A673 (cell line): ENCODE measurements at regions not wholly inside any gene's neighbourhood (a gene's known extent, or its start where the extent isn't known, plus 50 kb on each side); places are given as distances from the start of the nearest gene placed in this dataset.
A peak's percentile ranks its signal among the peaks of the same experiment; 100 is the strongest.

Source experiments
- BruUV-seq: library from RNA; stranded (reverse); fragments of 400-500 nt; replicated peaks from 2 replicates; lab custom pipeline; 2021; lab: Mats Ljungman, UMichigan
- CTCF ChIA-PET: fragments of 300-600 bp; sonication (Branson Sonifier 250); formaldehyde crosslinking; loops from one replicate; lab custom pipeline; 2022; ENCODE audit warnings: antibody characterized with exemption; lab: Charles Lee
- POLR2A ChIA-PET: fragments of 300-600 bp; sonication (Branson Sonifier 250); formaldehyde crosslinking; loops from one replicate; lab custom pipeline; 2022; ENCODE audit warnings: antibody characterized with exemption; ENCODE audit not compliant: low non-redundant PET; lab: Charles Lee
- DNase-seq: peaks from one replicate; pipeline ENCODE4 v3.0.0-alpha.2; 2015; ENCODE audit warnings: low spot score
- H3K27ac ChIP-seq: fragments of 200-600 bp; sonication (generic); 2 replicates; pipeline ENCODE4 v1.5.1; 2016; ENCODE audit warnings: mixed run types, low read depth, mild to moderate bottlenecking, mixed read lengths, antibody characterized with exemption, low read length; ENCODE audit not compliant: poor library complexity, severe bottlenecking
- H3K27me3 ChIP-seq: fragments of 200-600 bp; sonication (generic); replicated peaks from 2 replicates; pipeline ENCODE4 v1.6.1; 2017; ENCODE audit warnings: mixed run types, low read depth, mild to moderate bottlenecking, mixed read lengths, antibody characterized with exemption, low read length; ENCODE audit not compliant: insufficient read depth, poor library complexity
- H3K36me3 ChIP-seq: fragments of 200-600 bp; sonication (generic); 2 replicates; pipeline ENCODE4 v1.6.1; 2016; ENCODE audit warnings: mixed run types, mild to moderate bottlenecking, mixed read lengths, antibody characterized with exemption, low read length; ENCODE audit not compliant: insufficient read depth, poor library complexity, severe bottlenecking
- H3K4me1 ChIP-seq: fragments of 200-600 bp; sonication (generic); 2 replicates; pipeline ENCODE4 v1.6.1; 2017; ENCODE audit warnings: mixed run types, mild to moderate bottlenecking, mixed read lengths, antibody characterized with exemption, low read length; ENCODE audit not compliant: insufficient read depth, poor library complexity, severe bottlenecking
- H3K4me3 ChIP-seq: fragments of 200-600 bp; sonication (generic); 2 replicates; pipeline ENCODE4 v1.5.1; 2016; ENCODE audit warnings: low read depth, mixed run types, mild to moderate bottlenecking, mixed read lengths, low read length; ENCODE audit not compliant: poor library complexity, severe bottlenecking
- H3K9me3 ChIP-seq: fragments of 200-600 bp; sonication (generic); 2 replicates; pipeline ENCODE4 v1.6.1; 2016; ENCODE audit warnings: mixed run types, low read depth, mild to moderate bottlenecking, mixed read lengths, antibody characterized with exemption, low read length; ENCODE audit not compliant: poor library complexity, severe bottlenecking
- CTCF ChIP-seq: fragments of 300-800, 200-600 bp; sonication (generic); conservative IDR thresholded peaks from 2 replicates; pipeline ENCODE4 v1.5.1; 2017; ENCODE audit warnings: low read depth, mild to moderate bottlenecking, antibody characterized with exemption, low read length, moderate library complexity, mixed read lengths
- EZH2 ChIP-seq: fragments of 200-600 bp; sonication (generic); IDR thresholded peaks from 2 replicates; pipeline ENCODE4 v1.6.1; 2017; ENCODE audit warnings: borderline replicate concordance, low read depth, mild to moderate bottlenecking, mixed read lengths, antibody characterized with exemption, low read length; ENCODE audit not compliant: poor library complexity, severe bottlenecking
- intact Hi-C: fragments of 100-400 bp; cut with micrococcal nuclease; formaldehyde crosslinking; loops from one replicate; pipeline ENCODE4 v1.10.0; 2022; ENCODE audit not compliant: unreplicated experiment

GRCh38 chr2:12498286-12498685 is 218.4 kb upstream of the TRIB2 start:
- DNase-seq, result no peak
- POLR2A ChIA-PET, result no interaction called here
- Histone ChIP-seq H3K9me3 (no peaks in the 10 kb centered on the region), H3K4me1 (no peaks in the 10 kb centered on the region), H3K27me3 (no peaks in the 10 kb centered on the region), H3K27ac (no peak overlapping the region), H3K36me3 (no peaks in the 10 kb centered on the region), H3K4me3 (no peak overlapping the region)
- CTCF ChIA-PET, result no interaction called here
- TF ChIP-seq EZH2 (no peak), CTCF (no peak)
- intact Hi-C loops, result no loop called here
- no TSS peak for BruUV-seq

GRCh38 chr2:12498704-12499103 is 218.0 kb upstream of the TRIB2 start:
- Histone ChIP-seq H3K4me3 (no peak overlapping the region), H3K9me3 (no peaks in the 10 kb centered on the region), H3K36me3 (no peaks in the 10 kb centered on the region), H3K27me3 (no peaks in the 10 kb centered on the region), H3K4me1 (no peaks in the 10 kb centered on the region), H3K27ac (no peak overlapping the region)
- intact Hi-C loops, result no loop called here
- peak; percentile 11 for DNase-seq
- TF ChIP-seq CTCF, result no peak
- TF ChIP-seq EZH2, result no peak
- ChIA-PET POLR2A (no interaction called here), CTCF (no interaction called here)
- no TSS peak for BruUV-seq

- TF ChIP-seq EZH2 (no peak), CTCF (no peak)
- H3K4me1 ChIP-seq, result no peaks in the 10 kb centered on the region
- ChIA-PET POLR2A (no interaction called here), CTCF (no interaction called here)
- intact Hi-C loops, result no loop called here
- H3K27ac ChIP-seq, result no peak overlapping the region
- H3K4me3 ChIP-seq, result no peak overlapping the region
- no peaks in the 10 kb centered on the region for H3K27me3 ChIP-seq
- H3K9me3 ChIP-seq, result no peaks in the 10 kb centered on the region
- DNase-seq, result no peak
- H3K36me3 ChIP-seq, result no peaks in the 10 kb centered on the region
- BruUV-seq, result no TSS peak
These were observed 215.8 kb upstream of the TRIB2 start for GRCh38 chr2:12500899-12501298.
